AG04450 (cell line): ENCODE measurements at regions not wholly inside any gene's neighbourhood (a gene's known extent, or its start where the extent isn't known, plus 50 kb on each side); places are given as distances from the start of the nearest gene placed in this dataset.

Source experiments
- CTCF ChIA-PET: fragments of 300-600, 350-600 bp; formaldehyde crosslinking; extraction: SDS; loops from one replicate; lab custom pipeline; 2022; ENCODE audit warnings: antibody characterized with exemption, inconsistent platforms; lab: Charles Lee
- POLR2A ChIA-PET: fragments of 350-600 bp; formaldehyde crosslinking; extraction: SDS; loops from one replicate; lab custom pipeline; 2021; ENCODE audit warnings: antibody characterized with exemption, inconsistent platforms; lab: Yijun Ruan, JAX
- DNase-seq: peaks from one replicate; pipeline ENCODE4 v3.0.0-alpha.2; 2011; ENCODE audit warnings: low read depth, low spot score
- H3K27ac ChIP-seq: one replicate; pipeline ENCODE4 v1.5.1; 2012; ENCODE audit warnings: low read depth, low read length, control low read depth
- H3K27me3 ChIP-seq: one replicate; pipeline ENCODE4 v1.6.0; 2012; ENCODE audit warnings: low read length; ENCODE audit not compliant: control insufficient read depth, insufficient read depth
- H3K4me3 ChIP-seq: 2 replicates; pipeline ENCODE4 v1.5.1; 2011; ENCODE audit warnings: mild to moderate bottlenecking, low read depth, low read length, control low read depth
- H3K9me3 ChIP-seq: 2 replicates; pipeline ENCODE4 v1.5.1; 2012; ENCODE audit warnings: low read length; ENCODE audit not compliant: control insufficient read depth, insufficient read depth
- TF ChIP-seq, protein P1 (sequence below): IDR thresholded peaks from 2 replicates; pipeline ENCODE4 v1.5.1; 2011; ENCODE audit warnings: low read depth, low read length, control low read depth, inconsistent platforms

DNA sequence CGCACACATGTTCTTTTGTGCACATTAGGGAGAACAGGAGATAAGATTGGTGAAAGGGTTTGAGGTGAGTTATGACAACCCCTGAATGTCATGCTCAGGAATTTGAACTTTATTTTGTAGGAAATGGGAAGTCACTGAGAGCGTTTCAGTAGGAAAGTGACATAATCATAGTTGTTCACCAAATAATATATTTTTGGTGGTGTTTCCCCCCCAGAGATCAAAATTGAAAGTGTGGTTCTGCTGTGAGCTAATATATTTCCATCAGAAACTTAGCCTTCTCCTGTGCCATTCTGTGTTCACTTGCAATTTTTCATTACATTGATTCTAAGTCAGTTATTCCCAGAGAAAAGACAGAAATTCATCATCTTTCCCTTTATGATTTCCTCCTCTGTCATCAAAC lies 64.1 kb upstream of the RCN1 start:
- H3K9me3 ChIP-seq, result no peaks in the 10 kb centered on the region; the same call in 1 of the 2 replicates
- POLR2A ChIA-PET, result no interaction called here
- no peak for DNase-seq
- H3K4me3 ChIP-seq, result no peak overlapping the region
- CTCF ChIA-PET, result interaction anchor here (1.7 to 2.2 kb wide), 2 partner anchors 19 to 26 kb away, joined by 6 read pairs; no protein-coding TSS in a partner anchor
- H3K27ac ChIP-seq, result no peak overlapping the region
- TF ChIP-seq, protein P1, sequence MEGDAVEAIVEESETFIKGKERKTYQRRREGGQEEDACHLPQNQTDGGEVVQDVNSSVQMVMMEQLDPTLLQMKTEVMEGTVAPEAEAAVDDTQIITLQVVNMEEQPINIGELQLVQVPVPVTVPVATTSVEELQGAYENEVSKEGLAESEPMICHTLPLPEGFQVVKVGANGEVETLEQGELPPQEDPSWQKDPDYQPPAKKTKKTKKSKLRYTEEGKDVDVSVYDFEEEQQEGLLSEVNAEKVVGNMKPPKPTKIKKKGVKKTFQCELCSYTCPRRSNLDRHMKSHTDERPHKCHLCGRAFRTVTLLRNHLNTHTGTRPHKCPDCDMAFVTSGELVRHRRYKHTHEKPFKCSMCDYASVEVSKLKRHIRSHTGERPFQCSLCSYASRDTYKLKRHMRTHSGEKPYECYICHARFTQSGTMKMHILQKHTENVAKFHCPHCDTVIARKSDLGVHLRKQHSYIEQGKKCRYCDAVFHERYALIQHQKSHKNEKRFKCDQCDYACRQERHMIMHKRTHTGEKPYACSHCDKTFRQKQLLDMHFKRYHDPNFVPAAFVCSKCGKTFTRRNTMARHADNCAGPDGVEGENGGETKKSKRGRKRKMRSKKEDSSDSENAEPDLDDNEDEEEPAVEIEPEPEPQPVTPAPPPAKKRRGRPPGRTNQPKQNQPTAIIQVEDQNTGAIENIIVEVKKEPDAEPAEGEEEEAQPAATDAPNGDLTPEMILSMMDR, result no peak
- H3K27me3 ChIP-seq, result no peaks in the 10 kb centered on the region

DNA sequence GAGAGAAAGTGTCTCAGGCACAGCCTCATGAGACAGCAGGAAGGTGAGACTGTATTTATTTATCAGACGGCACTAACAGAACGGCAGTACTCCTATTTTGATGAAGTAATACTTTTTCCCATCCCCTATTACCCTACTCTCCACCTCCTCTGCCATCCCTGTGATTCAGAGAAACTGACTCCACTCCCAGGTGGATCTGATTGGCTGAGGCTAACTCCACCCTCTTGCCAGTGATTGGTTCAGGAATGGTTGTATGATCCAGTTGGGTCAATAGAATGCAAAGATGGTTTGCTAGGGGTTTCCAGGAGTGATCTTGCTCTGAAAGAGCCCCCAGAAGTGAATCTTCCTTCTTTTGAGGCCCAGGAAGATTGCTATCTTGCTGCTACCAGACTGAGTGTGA lies 65.9 kb upstream of the RCN1 start:
- DNase-seq, result no peak
- no peak overlapping the region for H3K27ac ChIP-seq
- ChIA-PET POLR2A (no interaction called here), CTCF (interaction anchor here (2.2 kb wide), 1 partner anchor 28 kb away, joined by 6 read pairs; no protein-coding TSS in a partner anchor)
- no peak overlapping the region for H3K4me3 ChIP-seq
- no peaks in the 10 kb centered on the region; the same call in 1 of the 2 replicates for H3K9me3 ChIP-seq
- H3K27me3 ChIP-seq, result no peaks in the 10 kb centered on the region
- TF ChIP-seq, protein P1, result no peak

DNA sequence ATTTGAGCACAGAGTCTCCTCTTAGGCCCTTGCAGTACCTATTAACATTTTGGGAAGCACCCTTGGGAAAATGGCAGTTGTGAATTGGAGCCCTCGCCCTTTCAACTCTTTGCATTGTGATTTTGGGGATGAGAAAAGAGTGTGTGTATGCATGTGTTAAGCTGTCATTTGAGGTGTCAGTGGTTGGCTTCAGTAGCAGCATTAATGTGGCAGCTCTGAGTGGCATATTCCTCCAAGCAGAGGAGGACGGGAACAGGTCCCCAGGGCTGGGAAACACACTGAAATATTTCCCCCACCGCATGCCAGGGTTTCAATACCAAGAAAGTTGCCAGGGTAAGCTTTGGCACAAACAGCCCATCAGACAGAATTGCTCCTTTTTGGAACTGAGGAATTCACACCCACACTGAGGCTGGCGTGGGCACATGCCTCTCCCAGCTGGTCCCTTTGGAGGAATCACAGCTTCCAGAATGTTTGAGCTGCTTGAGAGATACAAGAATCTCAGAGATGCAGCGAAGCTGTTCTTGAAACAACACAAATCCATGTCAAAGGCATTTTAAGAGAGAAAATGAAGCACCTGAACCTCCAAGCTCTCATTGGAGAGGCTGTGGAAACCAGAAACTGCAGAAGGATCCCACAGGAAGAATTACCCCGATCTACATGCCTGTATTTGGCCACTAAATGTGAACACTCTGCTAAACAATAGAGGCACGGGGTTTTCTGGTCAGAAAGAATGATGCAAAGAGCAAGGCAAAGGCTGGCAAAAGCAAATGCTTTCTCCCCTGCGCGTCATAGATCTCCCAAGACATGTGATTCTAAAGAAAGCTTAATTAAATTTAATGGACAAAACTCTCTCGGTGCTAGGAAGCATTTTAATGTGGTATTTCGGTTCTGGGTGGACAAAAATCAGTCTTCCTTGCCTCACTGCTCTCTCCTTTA lies 67.2 kb upstream of the RCN1 start:
- POLR2A ChIA-PET, result no interaction called here

DNA sequence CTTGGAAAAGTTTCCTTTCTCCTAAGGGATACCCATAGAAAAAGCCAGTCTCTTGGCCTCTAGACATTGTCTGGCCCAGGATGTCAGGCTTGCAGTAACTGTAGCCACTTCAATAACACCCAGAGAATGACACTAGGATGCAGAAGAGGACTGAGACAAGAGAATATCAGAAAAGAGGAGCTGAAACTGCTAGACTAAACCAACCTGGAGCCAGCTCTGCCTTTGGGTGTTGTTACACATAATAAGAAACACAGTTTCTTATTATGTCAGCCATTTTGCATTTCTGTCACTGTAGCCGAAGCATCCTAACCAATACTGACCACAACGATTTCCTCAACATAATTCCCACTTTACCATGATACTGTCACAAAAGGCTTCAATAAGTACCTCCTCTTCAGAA lies 72.2 kb upstream of the RCN1 start:
- CTCF ChIA-PET, result interaction anchor here (1.0 to 1.3 kb wide), 2 partner anchors 12 to 157 kb away, joined by 3 to 4 read pairs; no protein-coding TSS in a partner anchor
- Histone ChIP-seq H3K27me3 (peaks cover 14% of the 10 kb centered on the region), H3K27ac (no peak overlapping the region), H3K9me3 (no peaks in the 10 kb centered on the region), H3K4me3 (no peak overlapping the region)
- TF ChIP-seq, protein P1, result no peak
- POLR2A ChIA-PET, result no interaction called here
- DNase-seq, result no peak

More for the DNA sequence above, 67.2 kb upstream of the RCN1 start:
- H3K9me3 ChIP-seq, result no peaks in the 10 kb centered on the region; the same call in 1 of the 2 replicates
- CTCF ChIA-PET, result interaction anchor here (0.7 to 1.9 kb wide), 3 partner anchors 17 to 152 kb away, joined by 3 to 9 read pairs (median 3); no protein-coding TSS in a partner anchor
- no peak overlapping the region for H3K4me3 ChIP-seq
- H3K27me3 ChIP-seq, result no peaks in the 10 kb centered on the region
- TF ChIP-seq, protein P1, result no peak
- no peak overlapping the region for H3K27ac ChIP-seq
- DNase-seq, result no peak

DNA sequence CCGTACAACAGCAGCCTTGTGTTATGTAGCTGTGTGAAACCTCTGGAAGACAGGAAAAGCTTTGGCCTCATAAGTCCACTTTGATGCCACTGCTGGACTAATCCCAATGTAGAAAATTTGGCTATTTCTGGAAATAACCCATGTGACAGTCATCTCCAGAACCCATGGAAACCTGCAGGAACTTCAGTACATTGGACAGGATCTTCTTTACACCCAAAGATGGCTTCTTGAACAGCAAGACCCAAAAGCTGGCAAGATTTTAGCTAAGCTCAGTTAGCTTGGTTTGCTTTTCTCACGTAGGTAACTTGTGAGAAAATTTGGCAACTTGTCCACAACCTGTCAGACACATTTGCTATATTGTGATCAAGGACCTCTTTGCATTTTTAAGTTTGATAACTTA lies 74.8 kb upstream of the RCN1 start:
- CTCF ChIA-PET, result interaction anchor here (0.5 to 2.1 kb wide), 2 partner anchors 9 to 39 kb away, joined by 4 to 12 read pairs; no protein-coding TSS in a partner anchor
- peaks cover 22% of the 10 kb centered on the region for H3K27me3 ChIP-seq
- H3K27ac ChIP-seq, result no peak overlapping the region
- DNase-seq, result no peak
- H3K4me3 ChIP-seq, result no peak overlapping the region
- POLR2A ChIA-PET, result no interaction called here
- TF ChIP-seq, protein P1, result no peak
- H3K9me3 ChIP-seq, result no peaks in the 10 kb centered on the region
